B cell (primary cell): ENCODE measurements at regions not wholly inside any gene's neighbourhood (a gene's known extent, or its start where the extent isn't known, plus 50 kb on each side); places are given as distances from the start of the nearest gene placed in this dataset.

Experiments used
- ATAC-seq: fragments of 200-7000 bp; cut with Tn5 transposase; one replicate; pipeline ENCODE4 v1.10.0; 2021; ENCODE audit warnings: low read depth, mild to moderate bottlenecking, moderate number of reproducible peaks, moderate library complexity
- CTCF ChIA-PET: fragments of 350-600 bp; sonication (Branson Sonifier 250); formaldehyde crosslinking; loops from one replicate; lab custom pipeline; 2021; ENCODE audit warnings: antibody characterized with exemption, inconsistent platforms; lab: Charles Lee
- POLR2A ChIA-PET: fragments of 350-600 bp; sonication (Branson Sonifier 250); formaldehyde crosslinking; loops from one replicate; lab custom pipeline; 2021; ENCODE audit warnings: antibody characterized with exemption; lab: Charles Lee
- DNase-seq: peaks from one replicate; pipeline ENCODE4 v3.0.0; 2013
- H2AFZ ChIP-seq: 2 replicates; pipeline ENCODE4 v1.6.1; 2012; ENCODE audit warnings: mild to moderate bottlenecking, low read depth, low read length; ENCODE audit not compliant: insufficient read depth, poor library complexity, severe bottlenecking
- H3K27ac ChIP-seq, 2 donors: 1 replicate in 1 of 2; 2 replicates in 1 of 2; pipeline ENCODE4 v1.5.1; 2012 to 2013; ENCODE audit warnings: low read length in 2 of 2, mild to moderate bottlenecking in 2 of 2, moderate library complexity in 1 of 2
- H3K27me3 ChIP-seq, 4 experiments: fragments of 200-600 bp in 1 of 4; sonication (generic) in 1 of 4; replicated peaks in 1 of 4; 1 replicate in 2 of 4; 2 replicates in 2 of 4; pipeline versions ENCODE4 v1.6.1 to v1.7.0; 2013 to 2016; ENCODE audit warnings: low read length in 3 of 4, mild to moderate bottlenecking in 2 of 4, mixed read lengths in 1 of 4, moderate library complexity in 1 of 4; ENCODE audit not compliant: insufficient read depth in 4 of 4, control insufficient read depth in 3 of 4; ENCODE audit errors: control extremely low read depth in 1 of 4
- H3K36me3 ChIP-seq, 2 experiments: replicated peaks in 1 of 2; 1 replicate in 1 of 2; 2 replicates in 1 of 2; pipeline versions ENCODE4 v1.6.1 to v1.7.1; 2013; ENCODE audit warnings: low read length in 1 of 2; ENCODE audit not compliant: insufficient read depth in 2 of 2, control insufficient read depth in 1 of 2; ENCODE audit errors: control extremely low read depth in 1 of 2, extremely low read depth in 1 of 2
- H3K4me1 ChIP-seq, 2 donors: fragments of 200-600 bp in 1 of 2; sonication (generic) in 1 of 2; 1 replicate in 1 of 2; 2 replicates in 1 of 2; pipeline versions ENCODE4 v1.5.1 to v1.6.1; 2013 to 2017; ENCODE audit warnings: low read length in 2 of 2; ENCODE audit not compliant: control insufficient read depth in 2 of 2, insufficient read depth in 2 of 2
- H3K4me2 ChIP-seq: replicated peaks from 2 replicates; pipeline ENCODE3; 2012; ENCODE audit warnings: mild to moderate bottlenecking, low read depth, low read length; ENCODE audit not compliant: poor library complexity, severe bottlenecking
- H3K4me3 ChIP-seq, 5 experiments: fragments of 200-600 bp in 1 of 5; sonication (generic) in 1 of 5; 1 replicate in 3 of 5; 2 replicates in 2 of 5; pipeline versions ENCODE4 v1.5.1 to v1.7.0; 2011 to 2016; ENCODE audit warnings: low read length in 4 of 5, mild to moderate bottlenecking in 4 of 5, low read depth in 2 of 5, control low read depth in 1 of 5, moderate library complexity in 1 of 5; ENCODE audit not compliant: insufficient read depth in 1 of 5; ENCODE audit errors: control extremely low read depth in 1 of 5, extremely low read depth in 1 of 5
- H3K79me2 ChIP-seq: fragments of 200-600 bp; sonication (generic); one replicate; pipeline ENCODE4 v1.6.0; 2016; ENCODE audit warnings: low read length; ENCODE audit not compliant: control insufficient read depth, insufficient read depth
- H3K9ac ChIP-seq: fragments of 200-600 bp; sonication (generic); 2 replicates; pipeline ENCODE4 v1.6.1; 2017; ENCODE audit warnings: mild to moderate bottlenecking, low read length, moderate library complexity
- H3K9me3 ChIP-seq, 3 donors: one replicate each; pipeline versions ENCODE4 v1.6.1 to v1.7.1; 2013; ENCODE audit warnings: low read length in 2 of 3; ENCODE audit not compliant: control insufficient read depth in 2 of 3, insufficient read depth in 1 of 3; ENCODE audit errors: control extremely low read depth in 1 of 3
- H4K20me1 ChIP-seq: 2 replicates; pipeline ENCODE4 v1.6.0; 2012; ENCODE audit warnings: mild to moderate bottlenecking, low read length; ENCODE audit not compliant: insufficient read depth, control insufficient read depth, poor library complexity, severe bottlenecking
- H3K27ac Mint-ChIP-seq: one replicate; pipeline ENCODE4 v1.8.0; 2021; ENCODE audit warnings: mixed read lengths
- H3K27me3 Mint-ChIP-seq: one replicate; pipeline ENCODE4 v1.8.0; 2021; ENCODE audit warnings: mixed read lengths
- H3K4me1 Mint-ChIP-seq: one replicate; pipeline ENCODE4 v1.8.0; 2021; ENCODE audit warnings: mixed read lengths
- H3K4me3 Mint-ChIP-seq: one replicate; pipeline ENCODE4 v1.8.0; 2021; ENCODE audit warnings: mixed read lengths
- H3K9me3 Mint-ChIP-seq: one replicate; pipeline ENCODE4 v1.8.0; 2022; ENCODE audit warnings: mixed read lengths; ENCODE audit not compliant: insufficient read depth
- CTCF ChIP-seq: fragments of 200-600 bp; IDR thresholded peaks from one replicate; pipeline ENCODE4 v1.8.0; 2022; ENCODE audit warnings: antibody characterized with exemption, mild to moderate bottlenecking
- EZH2 ChIP-seq: IDR thresholded peaks from 2 replicates; pipeline ENCODE4 v1.6.1; 2012; ENCODE audit warnings: borderline replicate concordance, low read depth, mild to moderate bottlenecking, moderate library complexity, low read length; ENCODE audit not compliant: insufficient read depth, poor library complexity, severe bottlenecking
- WGBS: methylation state at CpG from one replicate; pipeline ENCODE4 v1.1.5; 2013; ENCODE audit warnings: missing lambda C conversion rate; ENCODE audit not compliant: insufficient coverage; 5-methylcytosine and 5-hydroxymethylcytosine counted together
- intact Hi-C: fragments of 100-400 bp; cut with micrococcal nuclease; formaldehyde crosslinking; loops from one replicate; pipeline ENCODE4 v1.10.0; 2022

- TF ChIP-seq CTCF (no peak), EZH2 (no peak)
- Mint-ChIP-seq H3K27ac (no peak overlapping the region), H3K4me1 (no peaks in the 10 kb centered on the region), H3K4me3 (no peak overlapping the region), H3K9me3 (peaks cover 2% of the 10 kb centered on the region), H3K27me3 (no peaks in the 10 kb centered on the region)
- intact Hi-C loops = no loop called here
- ChIA-PET CTCF (no interaction called here), POLR2A (no interaction called here)
- no peaks in the 10 kb centered on the region for H4K20me1 ChIP-seq
- no peaks in the 10 kb centered on the region for H3K4me1 ChIP-seq
- H3K36me3 ChIP-seq = no peaks in the 10 kb centered on the region
- DNase-seq (no peak), ATAC-seq (no peak)
- no peak overlapping the region for H3K4me3 ChIP-seq
- no peaks in the 10 kb centered on the region for H3K9me3 ChIP-seq
- H3K4me2 ChIP-seq = no peak overlapping the region
- no peaks in the 10 kb centered on the region for H3K79me2 ChIP-seq
- WGBS = 100% methylated on average over 1 of the region's 1 CpG
- no peak overlapping the region for H2AFZ ChIP-seq
- no peak overlapping the region for H3K27ac ChIP-seq
- no peak overlapping the region for H3K9ac ChIP-seq
- H3K27me3 ChIP-seq = no peaks in the 10 kb centered on the region
Observed at GRCh38 chr5:63055421-63055820, 476.8 kb downstream of the LRRC70 start.

GRCh38 chr5:63053019-63053638 lies 474.5 kb downstream of the LRRC70 start:
- WGBS = 90% methylated on average over 2 of the region's 6 CpGs

More at GRCh38 chr5:63053019-63053638, 474.5 kb downstream of the LRRC70 start:
- Mint-ChIP-seq H3K27ac (no peak overlapping the region), H3K4me1 (no peaks in the 10 kb centered on the region), H3K4me3 (no peak overlapping the region), H3K27me3 (no peaks in the 10 kb centered on the region), H3K9me3 (peaks cover 2% of the 10 kb centered on the region)
- ATAC-seq = no peak
- H4K20me1 ChIP-seq = no peaks in the 10 kb centered on the region
- no peak overlapping the region for H3K4me2 ChIP-seq
- ChIA-PET POLR2A (no interaction called here), CTCF (no interaction called here)
- no peak overlapping the region for H3K9ac ChIP-seq
- H3K36me3 ChIP-seq = no peaks in the 10 kb centered on the region
- no peaks in the 10 kb centered on the region for H3K27me3 ChIP-seq
- H3K4me3 ChIP-seq = no peak overlapping the region
- H3K79me2 ChIP-seq = no peaks in the 10 kb centered on the region
- no peak for DNase-seq
- no peak overlapping the region for H3K27ac ChIP-seq
- TF ChIP-seq CTCF (no peak), EZH2 (no peak)
- H3K4me1 ChIP-seq = no peaks in the 10 kb centered on the region
- intact Hi-C loops = no loop called here
- H2AFZ ChIP-seq = no peak overlapping the region
- H3K9me3 ChIP-seq = no peaks in the 10 kb centered on the region
